Right atrium auricular region (tissue), 2 donors: ENCODE measurements at regions not wholly inside any gene's neighbourhood (a gene's known extent, or its start where the extent isn't known, plus 50 kb on each side); places are given as distances from the start of the nearest gene placed in this dataset.

Experiments
- DNase-seq: peaks from one replicate; pipeline ENCODE4 v3.0.0-alpha.2; 2019; ENCODE audit warnings: low spot score
- H3K27ac ChIP-seq, 2 donors: fragments of 200-600 bp; sonication (generic); 1 replicate in 1 of 2; 2 replicates in 1 of 2; pipeline ENCODE4 v1.5.1; 2016 to 2019
- H3K27me3 ChIP-seq, 2 donors: fragments of 200-600 bp; sonication (generic); one replicate each; pipeline versions ENCODE4 v1.5.1 to v1.6.0; 2017 to 2019
- H3K36me3 ChIP-seq: fragments of 200-600 bp; sonication (generic); one replicate; pipeline ENCODE4 v1.5.1; 2016
- H3K4me1 ChIP-seq, 2 donors: fragments of 200-600 bp; sonication (generic); one replicate each; pipeline versions ENCODE4 v1.5.1 to v1.6.0; 2017 to 2019
- H3K4me3 ChIP-seq, 2 donors: fragments of 200-600 bp; sonication (generic); 1 replicate in 1 of 2; 2 replicates in 1 of 2; pipeline ENCODE4 v1.5.1; 2017 to 2019; ENCODE audit warnings: mild to moderate bottlenecking in 1 of 2, moderate library complexity in 1 of 2
- H3K9me3 ChIP-seq, 2 donors: fragments of 200-600 bp; sonication (generic); one replicate each; pipeline ENCODE4 v1.5.1; 2019
- TF ChIP-seq, protein P1 (sequence below), 2 donors: fragments of 200-600 bp; sonication (generic); IDR thresholded peaks; one replicate each; pipeline ENCODE4 v1.5.1; 2019; ENCODE audit warnings: antibody characterized with exemption in 2 of 2

DNA sequence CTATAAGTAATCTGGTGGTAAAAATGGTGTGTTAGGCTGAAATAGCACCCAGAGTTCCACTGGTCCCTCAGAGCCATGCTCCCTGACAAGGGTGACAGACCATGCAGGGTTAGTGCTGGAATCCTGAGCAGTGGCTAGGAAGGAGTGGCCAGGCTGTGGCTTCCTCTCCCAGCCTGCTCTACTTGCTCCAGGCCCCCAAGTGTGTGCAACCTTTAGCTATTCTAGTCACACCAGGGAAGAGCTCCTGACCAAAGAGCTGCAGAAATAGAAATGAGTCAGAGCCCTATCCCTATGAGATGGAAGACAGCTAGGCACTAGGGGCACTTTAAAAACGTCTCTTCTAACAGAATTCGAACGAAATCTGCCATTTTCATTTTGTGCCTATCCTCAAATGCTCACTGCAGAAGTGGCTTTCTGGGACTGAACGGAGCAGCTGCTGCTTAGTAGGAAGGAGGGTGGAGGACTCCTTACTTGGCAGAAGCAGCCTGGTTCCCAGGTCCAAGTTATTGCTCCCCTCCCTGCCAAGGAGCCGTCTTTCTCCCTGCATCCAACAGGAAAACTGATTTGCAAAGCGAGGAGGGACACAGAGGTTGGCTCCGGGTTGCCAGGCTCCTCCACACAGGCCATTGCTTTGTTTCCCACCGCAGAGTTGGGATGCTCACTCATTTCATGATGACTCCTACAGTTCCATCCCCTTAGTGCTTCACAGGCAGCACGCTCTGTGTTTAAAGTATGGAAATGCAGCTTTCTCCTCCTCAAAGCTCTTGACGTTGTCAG lies 754.5 kb downstream of the C6orf118 start:
- H3K4me1 ChIP-seq, result no peaks in the 10 kb centered on the region
- no peaks in the 10 kb centered on the region for H3K36me3 ChIP-seq
- H3K4me3 ChIP-seq, result no peak overlapping the region
- H3K27ac ChIP-seq, result no peak overlapping the region
- no peaks in the 10 kb centered on the region for H3K27me3 ChIP-seq
- no peak for DNase-seq
- TF ChIP-seq, protein P1, sequence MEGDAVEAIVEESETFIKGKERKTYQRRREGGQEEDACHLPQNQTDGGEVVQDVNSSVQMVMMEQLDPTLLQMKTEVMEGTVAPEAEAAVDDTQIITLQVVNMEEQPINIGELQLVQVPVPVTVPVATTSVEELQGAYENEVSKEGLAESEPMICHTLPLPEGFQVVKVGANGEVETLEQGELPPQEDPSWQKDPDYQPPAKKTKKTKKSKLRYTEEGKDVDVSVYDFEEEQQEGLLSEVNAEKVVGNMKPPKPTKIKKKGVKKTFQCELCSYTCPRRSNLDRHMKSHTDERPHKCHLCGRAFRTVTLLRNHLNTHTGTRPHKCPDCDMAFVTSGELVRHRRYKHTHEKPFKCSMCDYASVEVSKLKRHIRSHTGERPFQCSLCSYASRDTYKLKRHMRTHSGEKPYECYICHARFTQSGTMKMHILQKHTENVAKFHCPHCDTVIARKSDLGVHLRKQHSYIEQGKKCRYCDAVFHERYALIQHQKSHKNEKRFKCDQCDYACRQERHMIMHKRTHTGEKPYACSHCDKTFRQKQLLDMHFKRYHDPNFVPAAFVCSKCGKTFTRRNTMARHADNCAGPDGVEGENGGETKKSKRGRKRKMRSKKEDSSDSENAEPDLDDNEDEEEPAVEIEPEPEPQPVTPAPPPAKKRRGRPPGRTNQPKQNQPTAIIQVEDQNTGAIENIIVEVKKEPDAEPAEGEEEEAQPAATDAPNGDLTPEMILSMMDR (IDR thresholded peaks at IDR 0.05), result no peak
- H3K9me3 ChIP-seq, result no peaks in the 10 kb centered on the region

DNA sequence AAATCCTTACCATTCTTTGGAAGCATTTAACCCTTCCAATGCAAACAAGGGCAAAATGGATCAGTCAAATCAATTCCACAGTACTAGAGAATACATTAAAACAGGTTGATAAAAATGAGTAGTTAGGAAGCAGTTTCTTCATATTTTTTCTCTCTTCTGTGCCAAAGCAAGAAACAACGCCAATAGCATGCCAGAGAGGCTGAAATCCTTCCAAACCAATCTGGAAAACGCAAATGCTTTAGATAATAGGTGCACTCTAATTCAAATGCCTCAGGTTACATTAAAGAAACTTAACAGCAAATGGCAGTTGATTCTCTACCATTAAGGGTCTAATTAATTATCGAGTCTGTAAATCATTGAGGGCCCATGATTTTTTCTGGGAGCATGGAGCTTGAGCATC lies 755.2 kb downstream of the C6orf118 start:
- Histone ChIP-seq H3K4me3 (no peak overlapping the region), H3K36me3 (no peaks in the 10 kb centered on the region), H3K27me3 (no peaks in the 10 kb centered on the region), H3K9me3 (no peaks in the 10 kb centered on the region), H3K27ac (no peak overlapping the region), H3K4me1 (no peaks in the 10 kb centered on the region)
- TF ChIP-seq, protein P1 (IDR thresholded peaks at IDR 0.05), result no peak
- no peak for DNase-seq

DNA sequence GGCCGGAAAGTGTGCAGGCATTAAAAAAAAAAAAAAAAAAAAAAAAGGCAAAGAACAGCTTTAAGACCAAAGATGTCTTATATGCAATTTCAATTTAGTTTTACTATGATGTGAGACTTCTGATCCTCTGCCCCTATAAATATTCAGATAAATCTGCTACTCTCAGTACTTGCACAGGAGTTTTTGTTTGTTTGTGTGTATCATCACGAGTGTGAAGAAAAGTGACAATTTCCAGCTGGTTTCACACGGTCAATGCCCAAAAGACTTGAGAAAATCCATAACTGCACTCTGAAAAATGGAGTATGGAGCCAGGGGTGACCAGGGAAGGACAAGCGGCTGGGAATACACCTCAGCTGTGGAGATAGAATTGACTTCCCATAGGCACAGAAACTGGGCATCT lies 757.7 kb downstream of the C6orf118 start:
- no peak for DNase-seq
- TF ChIP-seq, protein P1 (IDR thresholded peaks at IDR 0.05), result no peak
- H3K27ac ChIP-seq, result no peak overlapping the region
- H3K4me3 ChIP-seq, result no peak overlapping the region
- no peaks in the 10 kb centered on the region for H3K36me3 ChIP-seq
- no peaks in the 10 kb centered on the region for H3K9me3 ChIP-seq
- no peaks in the 10 kb centered on the region for H3K27me3 ChIP-seq
- no peaks in the 10 kb centered on the region for H3K4me1 ChIP-seq

GRCh38 chr6:164547076-164547475 lies 762.3 kb downstream of the C6orf118 start:
- Histone ChIP-seq H3K27ac (no peak overlapping the region), H3K4me1 (no peaks in the 10 kb centered on the region), H3K27me3 (no peaks in the 10 kb centered on the region), H3K9me3 (no peaks in the 10 kb centered on the region), H3K36me3 (no peaks in the 10 kb centered on the region), H3K4me3 (no peak overlapping the region)
- DNase-seq, result no peak
- TF ChIP-seq, protein P1 (IDR thresholded peaks at IDR 0.05), result no peak

DNA sequence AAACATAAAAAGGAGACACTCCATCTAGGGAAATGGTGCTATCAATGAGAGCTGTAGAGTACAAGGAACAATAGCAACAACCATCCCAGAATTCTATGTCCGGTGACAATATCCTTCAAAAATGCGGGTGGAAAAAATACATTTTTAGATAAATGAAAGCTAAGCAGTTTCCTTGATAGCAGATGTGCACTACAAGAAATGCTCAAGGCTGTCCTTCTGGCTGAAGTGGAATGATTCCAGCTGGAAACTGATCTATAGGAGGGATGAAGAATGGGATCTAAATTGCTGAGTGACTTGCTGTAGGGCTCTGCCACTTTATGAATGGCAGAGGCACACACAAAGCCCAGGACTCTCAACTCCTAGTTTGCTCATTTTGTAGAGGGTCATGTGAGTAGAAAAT lies 763.1 kb downstream of the C6orf118 start:
- H3K27me3 ChIP-seq, result no peaks in the 10 kb centered on the region
- no peak overlapping the region for H3K4me3 ChIP-seq
- TF ChIP-seq, protein P1 (IDR thresholded peaks at IDR 0.05), result no peak
- no peaks in the 10 kb centered on the region for H3K9me3 ChIP-seq
- no peaks in the 10 kb centered on the region for H3K36me3 ChIP-seq
- H3K4me1 ChIP-seq, result no peaks in the 10 kb centered on the region
- no peak overlapping the region for H3K27ac ChIP-seq
- DNase-seq, result no peak
